Lower lobe of right lung (tissue), 2 donors: ENCODE measurements at regions not wholly inside any gene's neighbourhood (a gene's known extent, or its start where the extent isn't known, plus 50 kb on each side); places are given as distances from the start of the nearest gene placed in this dataset.

Experiments used
- ATAC-seq, 2 donors: fragments of 200-7000 bp; cut with Tn5 transposase; one replicate each; pipeline ENCODE4 v1.9.1; 2020 to 2022; ENCODE audit warnings: mild to moderate bottlenecking in 2 of 2, moderate library complexity in 2 of 2
- DNase-seq: peaks from one replicate; pipeline ENCODE4 v3.0.0-alpha.2; 2020
- H3K27ac ChIP-seq: fragments of 200-600 bp; one replicate; pipeline ENCODE4 v1.8.0; 2022
- H3K27me3 ChIP-seq: fragments of 200-600 bp; one replicate; pipeline ENCODE4 v1.8.0; 2022; ENCODE audit warnings: low read depth
- H3K36me3 ChIP-seq: fragments of 200-600 bp; one replicate; pipeline ENCODE4 v1.8.0; 2022; ENCODE audit warnings: mild to moderate bottlenecking
- H3K4me1 ChIP-seq: fragments of 200-600 bp; one replicate; pipeline ENCODE4 v1.8.0; 2022
- H3K4me3 ChIP-seq: fragments of 200-600 bp; one replicate; pipeline ENCODE4 v1.8.0; 2022; ENCODE audit warnings: mild to moderate bottlenecking
- H3K9me3 ChIP-seq: fragments of 200-600 bp; one replicate; pipeline ENCODE4 v1.8.0; 2022
- intact Hi-C: fragments of 100-400 bp; cut with DNase I; formaldehyde crosslinking; loops from one replicate; pipeline ENCODE4 v1.11.0; 2022
- TF ChIP-seq, protein P1 (sequence below): fragments of 200-600 bp; IDR thresholded peaks from one replicate; pipeline ENCODE4 v1.8.0; 2022; ENCODE audit warnings: antibody characterized with exemption, mild to moderate bottlenecking
- donor health status: DM: no; HTN: yes; CAD: no; lungs with severe emphysema.

DNA sequence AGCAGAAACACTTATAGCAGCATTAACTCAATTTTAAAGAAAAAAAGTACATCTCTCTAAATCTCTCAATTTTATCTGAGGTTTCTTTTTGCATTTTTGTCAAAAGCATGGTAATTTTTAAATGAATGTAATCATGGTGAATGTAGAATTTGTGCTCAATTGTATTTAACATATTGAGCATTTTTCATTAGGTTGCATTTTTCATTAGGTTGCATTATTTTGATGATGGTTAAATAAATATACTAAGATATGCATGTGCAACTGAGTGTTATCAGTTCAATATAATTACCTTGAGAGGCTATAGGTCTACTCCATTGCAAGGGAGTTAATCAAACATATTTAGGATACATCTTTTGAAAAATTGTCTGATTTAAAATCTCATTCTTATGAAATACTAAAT, 355.1 kb upstream of the SPTLC3 start:
- DNase-seq (no peak), ATAC-seq (no peak)
- no peak overlapping the region for H3K27ac ChIP-seq
- no peaks in the 10 kb centered on the region for H3K9me3 ChIP-seq
- intact Hi-C loops, result no loop called here
- no peak overlapping the region for H3K4me3 ChIP-seq
- no peaks in the 10 kb centered on the region for H3K27me3 ChIP-seq
- H3K4me1 ChIP-seq, result no peaks in the 10 kb centered on the region
- no peaks in the 10 kb centered on the region for H3K36me3 ChIP-seq
- TF ChIP-seq, protein P1, sequence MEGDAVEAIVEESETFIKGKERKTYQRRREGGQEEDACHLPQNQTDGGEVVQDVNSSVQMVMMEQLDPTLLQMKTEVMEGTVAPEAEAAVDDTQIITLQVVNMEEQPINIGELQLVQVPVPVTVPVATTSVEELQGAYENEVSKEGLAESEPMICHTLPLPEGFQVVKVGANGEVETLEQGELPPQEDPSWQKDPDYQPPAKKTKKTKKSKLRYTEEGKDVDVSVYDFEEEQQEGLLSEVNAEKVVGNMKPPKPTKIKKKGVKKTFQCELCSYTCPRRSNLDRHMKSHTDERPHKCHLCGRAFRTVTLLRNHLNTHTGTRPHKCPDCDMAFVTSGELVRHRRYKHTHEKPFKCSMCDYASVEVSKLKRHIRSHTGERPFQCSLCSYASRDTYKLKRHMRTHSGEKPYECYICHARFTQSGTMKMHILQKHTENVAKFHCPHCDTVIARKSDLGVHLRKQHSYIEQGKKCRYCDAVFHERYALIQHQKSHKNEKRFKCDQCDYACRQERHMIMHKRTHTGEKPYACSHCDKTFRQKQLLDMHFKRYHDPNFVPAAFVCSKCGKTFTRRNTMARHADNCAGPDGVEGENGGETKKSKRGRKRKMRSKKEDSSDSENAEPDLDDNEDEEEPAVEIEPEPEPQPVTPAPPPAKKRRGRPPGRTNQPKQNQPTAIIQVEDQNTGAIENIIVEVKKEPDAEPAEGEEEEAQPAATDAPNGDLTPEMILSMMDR, result no peak

DNA sequence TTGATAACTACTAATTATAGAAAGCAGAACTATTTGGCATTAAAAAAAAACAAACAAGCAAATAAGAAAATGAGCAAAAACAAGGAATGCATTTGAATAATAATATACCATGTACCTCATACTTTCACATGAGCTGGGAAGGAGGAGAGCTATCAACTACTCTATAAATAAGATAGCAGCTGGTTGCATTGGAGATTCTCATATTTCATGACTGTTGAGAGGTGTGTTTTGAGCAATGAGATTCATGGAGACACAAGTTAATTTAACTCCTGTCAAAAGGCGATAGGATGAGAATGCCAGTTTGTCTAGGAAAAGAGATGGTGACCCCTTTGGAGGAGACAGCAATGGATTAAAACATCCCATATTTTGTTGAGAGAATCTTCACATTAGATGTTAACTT, 348.8 kb upstream of the SPTLC3 start:
- Histone ChIP-seq H3K27me3 (no peaks in the 10 kb centered on the region), H3K36me3 (no peaks in the 10 kb centered on the region), H3K27ac (no peak overlapping the region), H3K4me1 (no peaks in the 10 kb centered on the region), H3K4me3 (no peak overlapping the region), H3K9me3 (no peaks in the 10 kb centered on the region)
- TF ChIP-seq, protein P1, result no peak
- DNase-seq (no peak), ATAC-seq (no peak)
- intact Hi-C loops, result no loop called here

- Histone ChIP-seq H3K4me1 (no peaks in the 10 kb centered on the region), H3K27ac (no peak overlapping the region), H3K9me3 (no peaks in the 10 kb centered on the region), H3K4me3 (no peak overlapping the region), H3K36me3 (no peaks in the 10 kb centered on the region), H3K27me3 (no peaks in the 10 kb centered on the region)
- intact Hi-C loops, result no loop called here
- TF ChIP-seq, protein P1, result no peak
- DNase-seq (no peak), ATAC-seq (no peak)
These were observed 347.9 kb upstream of the SPTLC3 start for GRCh38 chr20:12660918-12661317.

GRCh38 chr20:12670301-12670700, 338.5 kb upstream of the SPTLC3 start:
- ATAC-seq, result no peak
- H3K36me3 ChIP-seq, result no peaks in the 10 kb centered on the region
- no peaks in the 10 kb centered on the region for H3K4me1 ChIP-seq
- DNase-seq, result no peak
- no peaks in the 10 kb centered on the region for H3K9me3 ChIP-seq
- no peak overlapping the region for H3K27ac ChIP-seq
- intact Hi-C loops, result no loop called here
- no peaks in the 10 kb centered on the region for H3K27me3 ChIP-seq
- H3K4me3 ChIP-seq, result no peak overlapping the region
- TF ChIP-seq, protein P1, result no peak

DNA sequence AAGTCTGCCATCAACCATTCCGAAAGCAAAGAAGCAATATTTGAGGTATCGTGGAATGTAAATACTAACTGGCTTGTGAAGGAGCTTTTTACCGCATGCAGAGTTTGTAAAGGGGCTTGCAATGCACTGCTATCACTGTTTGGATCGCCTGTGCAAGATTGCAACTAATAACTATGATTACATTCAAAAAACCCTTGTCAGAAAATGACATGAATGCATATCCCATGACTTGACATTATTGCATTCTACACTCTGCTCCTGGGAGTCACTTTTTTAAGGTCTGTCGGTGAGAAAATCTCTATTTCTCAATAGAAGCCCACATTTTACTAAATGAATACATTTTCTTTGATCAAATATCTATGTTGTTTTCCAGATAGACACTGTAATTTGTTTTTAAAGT, 335.4 kb upstream of the SPTLC3 start:
- Histone ChIP-seq H3K4me3 (no peak overlapping the region), H3K9me3 (no peaks in the 10 kb centered on the region), H3K27me3 (no peaks in the 10 kb centered on the region), H3K4me1 (no peaks in the 10 kb centered on the region), H3K36me3 (no peaks in the 10 kb centered on the region), H3K27ac (no peak overlapping the region)
- TF ChIP-seq, protein P1, result no peak
- ATAC-seq (no peak), DNase-seq (no peak)
- intact Hi-C loops, result no loop called here

GRCh38 chr20:12677925-12678324, 330.8 kb upstream of the SPTLC3 start:
- Histone ChIP-seq H3K4me1 (no peaks in the 10 kb centered on the region), H3K27ac (no peak overlapping the region), H3K27me3 (no peaks in the 10 kb centered on the region), H3K4me3 (no peak overlapping the region), H3K9me3 (no peaks in the 10 kb centered on the region), H3K36me3 (no peaks in the 10 kb centered on the region)
- TF ChIP-seq, protein P1, result no peak
- intact Hi-C loops, result no loop called here
- DNase-seq, result no peak
- ATAC-seq, result no peak
